Activated naive CD4-positive, alpha-beta T cell treated with anti-CD3 and anti-CD28 coated beads for 36 hours (primary cell): ENCODE measurements at regions not wholly inside any gene's neighbourhood (a gene's known extent, or its start where the extent isn't known, plus 50 kb on each side); places are given as distances from the start of the nearest gene placed in this dataset.

Experiments used
- CTCF ChIA-PET: fragments of 350-600 bp; sonication (Branson Sonifier 250); formaldehyde crosslinking; loops from one replicate; lab custom pipeline; 2021; ENCODE audit warnings: antibody characterized with exemption; lab: Charles Lee
- DNase-seq: peaks from one replicate; pipeline ENCODE4 v3.0.0-alpha.2; 2020
- H3K27ac Mint-ChIP-seq: one replicate; pipeline ENCODE4 v1.8.0; 2021; ENCODE audit warnings: mild to moderate bottlenecking, mixed read lengths
- H3K27me3 Mint-ChIP-seq: one replicate; pipeline ENCODE4 v1.8.0; 2021; ENCODE audit warnings: low read depth, mixed read lengths
- H3K36me3 Mint-ChIP-seq: one replicate; pipeline ENCODE4 v1.8.0; 2021; ENCODE audit warnings: low read depth, mixed read lengths
- H3K4me1 Mint-ChIP-seq: one replicate; pipeline ENCODE4 v1.8.0; 2021; ENCODE audit warnings: low read depth, mixed read lengths
- H3K4me3 Mint-ChIP-seq: one replicate; pipeline ENCODE4 v1.8.0; 2021; ENCODE audit warnings: mild to moderate bottlenecking, moderate library complexity, mixed read lengths
- H3K9me3 Mint-ChIP-seq: one replicate; pipeline ENCODE4 v1.8.0; 2021; ENCODE audit warnings: mixed read lengths
- intact Hi-C: fragments of 100-400 bp; cut with micrococcal nuclease; formaldehyde crosslinking; loops from one replicate; pipeline ENCODE4 v1.15.1; 2023

GRCh38 chr3:181966393-181966792 is 254.7 kb downstream of the SOX2 start:
- CTCF ChIA-PET = no interaction called here
- Mint-ChIP-seq H3K9me3 (no peaks in the 10 kb centered on the region), H3K27ac (no peak overlapping the region), H3K4me1 (no peaks in the 10 kb centered on the region), H3K36me3 (no peaks in the 10 kb centered on the region), H3K27me3 (no peaks in the 10 kb centered on the region), H3K4me3 (no peak overlapping the region)
- DNase-seq = no peak
- intact Hi-C loops = no loop called here

GRCh38 chr3:181969925-181970324 is 258.2 kb downstream of the SOX2 start:
- H3K4me1 Mint-ChIP-seq = no peaks in the 10 kb centered on the region
- intact Hi-C loops = no loop called here
- no peak overlapping the region for H3K27ac Mint-ChIP-seq
- no peak overlapping the region for H3K4me3 Mint-ChIP-seq
- H3K36me3 Mint-ChIP-seq = no peaks in the 10 kb centered on the region
- CTCF ChIA-PET = no interaction called here
- DNase-seq = no peak
- no peaks in the 10 kb centered on the region for H3K9me3 Mint-ChIP-seq
- no peaks in the 10 kb centered on the region for H3K27me3 Mint-ChIP-seq

- intact Hi-C loops = no loop called here
- H3K27me3 Mint-ChIP-seq = no peaks in the 10 kb centered on the region
- CTCF ChIA-PET = no interaction called here
- H3K9me3 Mint-ChIP-seq = peaks cover 3% of the 10 kb centered on the region
- H3K4me1 Mint-ChIP-seq = no peaks in the 10 kb centered on the region
- H3K27ac Mint-ChIP-seq = no peak overlapping the region
- no peak overlapping the region for H3K4me3 Mint-ChIP-seq
- no peak for DNase-seq
- H3K36me3 Mint-ChIP-seq = no peaks in the 10 kb centered on the region
Observed at GRCh38 chr3:181971424-181971823, 259.7 kb downstream of the SOX2 start.

- Mint-ChIP-seq H3K27ac (no peak overlapping the region), H3K27me3 (no peaks in the 10 kb centered on the region), H3K4me1 (no peaks in the 10 kb centered on the region), H3K4me3 (no peak overlapping the region), H3K36me3 (no peaks in the 10 kb centered on the region), H3K9me3 (peaks cover 3% of the 10 kb centered on the region)
- intact Hi-C loops = no loop called here
- CTCF ChIA-PET = no interaction called here
- DNase-seq = no peak
Observed at GRCh38 chr3:181974198-181974597, 262.5 kb downstream of the SOX2 start.

GRCh38 chr3:181976526-181976925 is 264.8 kb downstream of the SOX2 start:
- intact Hi-C loops = no loop called here
- CTCF ChIA-PET = interaction anchor here (0.5 kb wide), 1 partner anchor 143 kb away, joined by 3 read pairs; no protein-coding TSS in a partner anchor
- Mint-ChIP-seq H3K27me3 (no peaks in the 10 kb centered on the region), H3K4me1 (no peaks in the 10 kb centered on the region), H3K27ac (no peak overlapping the region), H3K9me3 (peaks cover 3% of the 10 kb centered on the region), H3K4me3 (no peak overlapping the region), H3K36me3 (no peaks in the 10 kb centered on the region)
- DNase-seq = no peak

GRCh38 chr3:181985386-181985785 is 273.7 kb downstream of the SOX2 start:
- no peak overlapping the region for H3K27ac Mint-ChIP-seq
- CTCF ChIA-PET = no interaction called here
- no peak for DNase-seq
- no peaks in the 10 kb centered on the region for H3K4me1 Mint-ChIP-seq
- no peak overlapping the region for H3K4me3 Mint-ChIP-seq
- intact Hi-C loops = no loop called here
- H3K9me3 Mint-ChIP-seq = peaks cover 13% of the 10 kb centered on the region
- no peaks in the 10 kb centered on the region for H3K27me3 Mint-ChIP-seq
- no peaks in the 10 kb centered on the region for H3K36me3 Mint-ChIP-seq

GRCh38 chr3:181987736-181988135 is 276.0 kb downstream of the SOX2 start:
- no peak overlapping the region for H3K4me3 Mint-ChIP-seq
- H3K27me3 Mint-ChIP-seq = no peaks in the 10 kb centered on the region
- intact Hi-C loops = no loop called here
- no peak overlapping the region for H3K27ac Mint-ChIP-seq
- no peaks in the 10 kb centered on the region for H3K4me1 Mint-ChIP-seq
- no peak for DNase-seq
- H3K36me3 Mint-ChIP-seq = no peaks in the 10 kb centered on the region
- peaks cover 5% of the 10 kb centered on the region for H3K9me3 Mint-ChIP-seq
- CTCF ChIA-PET = no interaction called here

- no peak overlapping the region for H3K4me3 Mint-ChIP-seq
- H3K9me3 Mint-ChIP-seq = peaks cover 2% of the 10 kb centered on the region
- DNase-seq = no peak
- intact Hi-C loops = no loop called here
- CTCF ChIA-PET = interaction anchor here (0.6 kb wide), 1 partner anchor 165 kb away, joined by 3 read pairs; no protein-coding TSS in a partner anchor
- H3K36me3 Mint-ChIP-seq = no peaks in the 10 kb centered on the region
- H3K4me1 Mint-ChIP-seq = no peaks in the 10 kb centered on the region
- H3K27me3 Mint-ChIP-seq = no peaks in the 10 kb centered on the region
- H3K27ac Mint-ChIP-seq = no peak overlapping the region
Observed at GRCh38 chr3:181998828-181999227, 287.1 kb downstream of the SOX2 start.

GRCh38 chr3:181999314-181999713 is 287.6 kb downstream of the SOX2 start:
- Mint-ChIP-seq H3K27ac (no peak overlapping the region), H3K27me3 (no peaks in the 10 kb centered on the region), H3K4me1 (no peaks in the 10 kb centered on the region), H3K9me3 (peaks cover 2% of the 10 kb centered on the region), H3K4me3 (no peak overlapping the region), H3K36me3 (no peaks in the 10 kb centered on the region)
- CTCF ChIA-PET = no interaction called here
- intact Hi-C loops = no loop called here
- DNase-seq = no peak

- DNase-seq = no peak
- H3K36me3 Mint-ChIP-seq = no peaks in the 10 kb centered on the region
- intact Hi-C loops = no loop called here
- H3K27me3 Mint-ChIP-seq = no peaks in the 10 kb centered on the region
- CTCF ChIA-PET = no interaction called here
- no peaks in the 10 kb centered on the region for H3K9me3 Mint-ChIP-seq
- no peak overlapping the region for H3K4me3 Mint-ChIP-seq
- no peaks in the 10 kb centered on the region for H3K4me1 Mint-ChIP-seq
- H3K27ac Mint-ChIP-seq = no peak overlapping the region
Observed at GRCh38 chr3:182000447-182000846, 288.7 kb downstream of the SOX2 start.

GRCh38 chr3:182005219-182005618 is 293.5 kb downstream of the SOX2 start:
- Mint-ChIP-seq H3K36me3 (peaks cover 2% of the 10 kb centered on the region), H3K4me1 (no peaks in the 10 kb centered on the region), H3K27ac (no peak overlapping the region), H3K4me3 (no peak overlapping the region), H3K27me3 (peaks cover 2% of the 10 kb centered on the region), H3K9me3 (no peaks in the 10 kb centered on the region)
- CTCF ChIA-PET = no interaction called here
- intact Hi-C loops = no loop called here
- no peak for DNase-seq

- CTCF ChIA-PET = no interaction called here
- Mint-ChIP-seq H3K9me3 (no peaks in the 10 kb centered on the region), H3K4me3 (no peak overlapping the region), H3K27ac (no peak overlapping the region), H3K27me3 (peaks cover 2% of the 10 kb centered on the region), H3K4me1 (no peaks in the 10 kb centered on the region), H3K36me3 (peaks cover 2% of the 10 kb centered on the region)
- no peak for DNase-seq
- intact Hi-C loops = no loop called here
Observed at GRCh38 chr3:182005701-182006100, 294.0 kb downstream of the SOX2 start.

GRCh38 chr3:182006431-182006830 is 294.7 kb downstream of the SOX2 start:
- intact Hi-C loops = no loop called here
- Mint-ChIP-seq H3K27me3 (peaks cover 2% of the 10 kb centered on the region), H3K4me3 (no peak overlapping the region), H3K9me3 (no peaks in the 10 kb centered on the region), H3K4me1 (no peaks in the 10 kb centered on the region), H3K27ac (no peak overlapping the region), H3K36me3 (peaks cover 2% of the 10 kb centered on the region)
- CTCF ChIA-PET = no interaction called here
- DNase-seq = no peak

GRCh38 chr3:182007441-182007840 is 295.7 kb downstream of the SOX2 start:
- Mint-ChIP-seq H3K27ac (no peak overlapping the region), H3K4me3 (no peak overlapping the region), H3K27me3 (peaks cover 2% of the 10 kb centered on the region), H3K36me3 (peaks cover 2% of the 10 kb centered on the region), H3K9me3 (no peaks in the 10 kb centered on the region), H3K4me1 (no peaks in the 10 kb centered on the region)
- CTCF ChIA-PET = no interaction called here
- no peak for DNase-seq
- intact Hi-C loops = no loop called here
